Renal cortex interstitium (tissue), 11 donors: ENCODE measurements at regions not wholly inside any gene's neighbourhood (a gene's known extent, or its start where the extent isn't known, plus 50 kb on each side); places are given as distances from the start of the nearest gene placed in this dataset.
A peak's percentile ranks its signal among the peaks of the same experiment; 100 is the strongest.
"Not testable (repeated sequence)": the region's sequence is repeated elsewhere in the genome, so short reads cannot be mapped to it uniquely, and the experiment has no call there.

Source experiments
- DNase-seq, 11 donors: peaks; one replicate each; pipeline ENCODE4 v3.0.0-alpha.2; 2013; ENCODE audit warnings: low read depth in 9 of 11, low spot score in 4 of 11; ENCODE audit errors: extremely low read depth in 1 of 11

GRCh38 chr4:19514276-19515070 lies 737.2 kb upstream of the SLIT2 start:
- no peak for DNase-seq

GRCh38 chr4:19512086-19512485 lies 739.6 kb upstream of the SLIT2 start:
- DNase-seq: no peak

- no peak for DNase-seq
Measured at GRCh38 chr4:19510993-19511392, 740.7 kb upstream of the SLIT2 start.

GRCh38 chr4:19508442-19508841 lies 743.3 kb upstream of the SLIT2 start:
- DNase-seq: no peak

GRCh38 chr4:19497705-19498104 lies 754.0 kb upstream of the SLIT2 start:
- DNase-seq: no peak

GRCh38 chr4:19496756-19497155 lies 754.9 kb upstream of the SLIT2 start:
- no peak for DNase-seq

GRCh38 chr4:19494961-19495360 lies 756.7 kb upstream of the SLIT2 start:
- no peak for DNase-seq

GRCh38 chr4:19492606-19493005 lies 759.1 kb upstream of the SLIT2 start:
- no peak for DNase-seq

GRCh38 chr4:19486400-19486799 lies 765.3 kb upstream of the SLIT2 start:
- peak in 3 of 11 donors; percentile 1 to 2 (median 2) for DNase-seq

- DNase-seq: no peak
Measured at GRCh38 chr4:19478791-19479190, 772.9 kb upstream of the SLIT2 start.

GRCh38 chr4:19473569-19473968 lies 778.1 kb upstream of the SLIT2 start:
- no peak for DNase-seq

GRCh38 chr4:19472666-19473065 lies 779.0 kb upstream of the SLIT2 start:
- no peak for DNase-seq

GRCh38 chr4:19470001-19470400 lies 781.7 kb upstream of the SLIT2 start:
- not testable (repeated sequence) for DNase-seq

GRCh38 chr4:19462117-19462516 lies 789.6 kb upstream of the SLIT2 start:
- no peak for DNase-seq

GRCh38 chr4:19455850-19456602 lies 795.7 kb upstream of the SLIT2 start:
- no peak for DNase-seq

- no peak for DNase-seq
Measured at GRCh38 chr4:19455196-19455595, 796.5 kb upstream of the SLIT2 start.

- DNase-seq: no peak
Measured at GRCh38 chr4:19438233-19438632, 813.5 kb upstream of the SLIT2 start.

GRCh38 chr4:19437008-19437407 lies 814.7 kb upstream of the SLIT2 start:
- no peak for DNase-seq

GRCh38 chr4:19429684-19430083 lies 822.0 kb upstream of the SLIT2 start:
- DNase-seq: no peak

GRCh38 chr4:19425146-19425545 lies 826.6 kb upstream of the SLIT2 start:
- no peak for DNase-seq

GRCh38 chr4:19417256-19417655 lies 834.4 kb upstream of the SLIT2 start:
- no peak for DNase-seq
